SK-N-SH treated with all-trans-retinoic acid at 6 μM for 48 hours (cell line): ENCODE measurements at regions not wholly inside any gene's neighbourhood (a gene's known extent, or its start where the extent isn't known, plus 50 kb on each side); places are given as distances from the start of the nearest gene placed in this dataset.

ENCODE experiments used
- ATAC-seq: fragments of 200-7000 bp; cut with Tn5 transposase; 3 replicates; pipeline ENCODE4 v1.9.1; 2020; ENCODE audit warnings: mild to moderate bottlenecking, moderate library complexity
- ARNTL ChIP-seq: fragments of 450-650 bp; formaldehyde crosslinking; IDR thresholded peaks from 2 replicates; pipeline ENCODE4 v1.5.0; 2020; ENCODE audit warnings: low read depth, mild to moderate bottlenecking, moderate library complexity, borderline replicate concordance
- BACH2 ChIP-seq: fragments of 250-450 bp; sonication (Bioruptor Pico); IDR thresholded peaks from 2 replicates; pipeline ENCODE4 v1.9.0; 2021; ENCODE audit warnings: mild to moderate bottlenecking, borderline replicate concordance
- CREB5 ChIP-seq: fragments of 250-450 bp; sonication (Bioruptor Pico); IDR thresholded peaks from 2 replicates; pipeline ENCODE4 v1.5.1; 2020; ENCODE audit warnings: low read depth, mild to moderate bottlenecking, moderate library complexity
- CSDC2 ChIP-seq: fragments of 250-450 bp; sonication (Bioruptor Pico); IDR thresholded peaks from 2 replicates; pipeline ENCODE4 v1.5.0; 2020; ENCODE audit warnings: mild to moderate bottlenecking, moderate library complexity
- ESRRG ChIP-seq: fragments of 250-450 bp; sonication (Bioruptor Pico); IDR thresholded peaks from 2 replicates; pipeline ENCODE4 v1.6.1; 2021; ENCODE audit warnings: mild to moderate bottlenecking
- GLIS3 ChIP-seq: fragments of 250-450 bp; sonication (Bioruptor Pico); IDR thresholded peaks from 2 replicates; pipeline ENCODE4 v1.5.0; 2020; ENCODE audit warnings: mild to moderate bottlenecking, moderate library complexity
- ISL1 ChIP-seq: fragments of 250-450 bp; sonication (Bioruptor Pico); IDR thresholded peaks from 2 replicates; pipeline ENCODE4 v2.1.2; 2022; ENCODE audit warnings: mild to moderate bottlenecking, moderate library complexity
- OSR1 ChIP-seq: fragments of 250-450 bp; sonication (Bioruptor Pico); IDR thresholded peaks from 2 replicates; pipeline ENCODE4 v1.8.0; 2022; ENCODE audit warnings: moderate library complexity, mild to moderate bottlenecking, inconsistent platforms
- PPARA ChIP-seq: fragments of 250-450 bp; sonication (Bioruptor Pico); IDR thresholded peaks from 2 replicates; pipeline ENCODE4 v1.5.0; 2020; ENCODE audit warnings: mild to moderate bottlenecking, borderline replicate concordance
- RARB ChIP-seq: fragments of 250-450 bp; sonication (Bioruptor Pico); IDR thresholded peaks from 2 replicates; pipeline ENCODE4 v1.8.0; 2021; ENCODE audit warnings: mild to moderate bottlenecking, moderate library complexity
- SNAI2 ChIP-seq: fragments of 250-450 bp; sonication (Bioruptor Pico); IDR thresholded peaks from 2 replicates; pipeline ENCODE4 v1.5.0; 2020; ENCODE audit warnings: mild to moderate bottlenecking, moderate library complexity
- TCF4 ChIP-seq: fragments of 250-450 bp; sonication (Bioruptor Pico); IDR thresholded peaks from 2 replicates; pipeline ENCODE4 v1.8.0; 2021; ENCODE audit warnings: mild to moderate bottlenecking, moderate library complexity, borderline replicate concordance
- TOX ChIP-seq: fragments of 250-450 bp; sonication (Bioruptor Pico); IDR thresholded peaks from 2 replicates; pipeline ENCODE4 v1.8.0; 2021; ENCODE audit warnings: mild to moderate bottlenecking, moderate library complexity, borderline replicate concordance
- ZC3H10 ChIP-seq: fragments of 250-450 bp; sonication (Bioruptor Pico); IDR thresholded peaks from 2 replicates; pipeline ENCODE4 v1.5.1; 2021; ENCODE audit warnings: mild to moderate bottlenecking, moderate library complexity
- ZFP3 ChIP-seq: fragments of 250-450 bp; sonication (Bioruptor Pico); IDR thresholded peaks from 2 replicates; pipeline ENCODE4 v1.5.0; 2020; ENCODE audit warnings: mild to moderate bottlenecking, moderate library complexity
- ZFP30 ChIP-seq: fragments of 450-650 bp; formaldehyde crosslinking; IDR thresholded peaks from 2 replicates; pipeline ENCODE4 v1.5.0; 2022; ENCODE audit warnings: mild to moderate bottlenecking, moderate library complexity
- ZNF565 ChIP-seq: fragments of 450-650 bp; formaldehyde crosslinking; conservative IDR thresholded peaks from 2 replicates; pipeline ENCODE4 v1.5.0; 2020; ENCODE audit warnings: low read depth, mild to moderate bottlenecking, moderate library complexity
- ZNF70 ChIP-seq: fragments of 450-650 bp; formaldehyde crosslinking; IDR thresholded peaks from 2 replicates; pipeline ENCODE4 v1.5.0; 2020; ENCODE audit warnings: mild to moderate bottlenecking, moderate library complexity
- ZNF8 ChIP-seq: fragments of 450-650 bp; formaldehyde crosslinking; IDR thresholded peaks from 2 replicates; pipeline ENCODE4 v1.5.0; 2020; ENCODE audit warnings: mild to moderate bottlenecking, moderate library complexity
- TF ChIP-seq, protein P1 (sequence below): fragments of 250-450 bp; sonication (Bioruptor Pico); IDR thresholded peaks from 2 replicates; pipeline ENCODE4 v1.8.0; 2020; ENCODE audit warnings: mild to moderate bottlenecking, moderate library complexity, borderline replicate concordance
- TF ChIP-seq, protein P2 (sequence below): fragments of 250-450 bp; sonication (Bioruptor Pico); IDR thresholded peaks from 2 replicates; pipeline ENCODE4 v1.8.0; 2021; ENCODE audit warnings: low read depth, mild to moderate bottlenecking, moderate library complexity, borderline replicate concordance
- TF ChIP-seq, protein P3 (sequence below): fragments of 250-450 bp; sonication (Bioruptor Pico); IDR thresholded peaks from 2 replicates; pipeline ENCODE4 v1.5.1; 2021; ENCODE audit warnings: mild to moderate bottlenecking, moderate library complexity

- no peak for ATAC-seq
- TF ChIP-seq RARB (CRISPR knock-in tag): no peak
Measured at GRCh38 chr1:228801068-228801467, 65.8 kb downstream of the RHOU start.

DNA sequence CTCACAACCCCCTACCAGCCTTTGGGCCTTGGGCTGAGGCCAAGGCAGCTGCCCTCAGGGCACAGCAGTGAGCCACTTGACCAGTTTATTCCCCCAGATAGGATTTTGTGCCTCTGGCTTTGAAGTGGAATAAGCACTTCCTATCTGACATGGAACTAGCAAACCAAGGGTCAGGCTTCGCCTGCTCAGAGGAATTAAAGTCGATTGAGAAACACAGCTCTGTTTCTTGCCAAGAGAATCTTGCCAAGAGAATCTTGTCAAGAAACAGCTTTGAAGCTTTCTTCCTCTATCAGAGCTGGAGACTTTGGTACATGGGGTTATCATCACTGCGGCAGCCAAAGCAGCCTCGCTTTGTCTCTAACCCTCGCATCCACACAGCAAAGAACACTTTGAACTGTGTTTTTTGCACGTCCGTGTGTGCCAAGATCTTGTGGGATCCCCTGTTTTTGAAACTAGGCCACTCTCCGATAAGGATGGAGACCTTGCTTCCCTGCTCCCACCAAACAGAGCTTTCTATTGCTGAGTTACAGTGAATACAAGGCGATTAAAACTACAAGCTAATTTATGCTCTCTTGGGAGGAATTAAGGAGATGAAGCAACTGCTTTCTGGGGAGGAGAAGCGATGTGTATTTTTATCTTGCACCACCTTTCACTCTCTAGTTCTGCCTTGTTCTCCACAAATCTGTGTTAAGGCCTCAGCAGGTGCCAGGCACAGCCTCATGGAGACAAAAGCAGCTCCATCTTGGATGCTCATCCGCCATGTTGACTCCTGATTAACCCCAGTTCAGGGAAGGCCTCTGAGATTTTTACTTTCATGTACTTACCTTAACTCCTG, 67.3 kb downstream of the RHOU start:
- no peak for ATAC-seq

DNA sequence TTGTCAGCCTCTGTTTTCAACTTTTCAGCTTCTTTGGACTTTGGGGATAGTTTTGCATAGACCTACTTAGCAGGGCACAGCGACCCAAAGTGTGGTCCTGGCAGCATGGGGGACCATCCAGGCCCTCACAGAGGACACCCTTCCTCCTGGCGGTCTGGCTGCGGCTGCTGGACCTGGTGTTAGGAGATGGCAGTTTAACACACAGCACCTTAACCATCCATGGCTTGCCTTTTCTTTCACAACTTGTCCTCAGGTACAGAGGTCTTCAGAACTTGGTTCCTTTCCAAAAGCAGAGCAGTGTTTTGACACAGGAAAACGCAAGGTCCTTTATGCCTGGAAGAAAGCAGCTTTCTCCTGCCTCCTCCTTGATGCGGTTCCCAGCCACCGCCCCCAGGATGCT, 68.1 kb downstream of the RHOU start:
- no peak for TF ChIP-seq RARB (CRISPR knock-in tag)
- TF ChIP-seq, protein P1, sequence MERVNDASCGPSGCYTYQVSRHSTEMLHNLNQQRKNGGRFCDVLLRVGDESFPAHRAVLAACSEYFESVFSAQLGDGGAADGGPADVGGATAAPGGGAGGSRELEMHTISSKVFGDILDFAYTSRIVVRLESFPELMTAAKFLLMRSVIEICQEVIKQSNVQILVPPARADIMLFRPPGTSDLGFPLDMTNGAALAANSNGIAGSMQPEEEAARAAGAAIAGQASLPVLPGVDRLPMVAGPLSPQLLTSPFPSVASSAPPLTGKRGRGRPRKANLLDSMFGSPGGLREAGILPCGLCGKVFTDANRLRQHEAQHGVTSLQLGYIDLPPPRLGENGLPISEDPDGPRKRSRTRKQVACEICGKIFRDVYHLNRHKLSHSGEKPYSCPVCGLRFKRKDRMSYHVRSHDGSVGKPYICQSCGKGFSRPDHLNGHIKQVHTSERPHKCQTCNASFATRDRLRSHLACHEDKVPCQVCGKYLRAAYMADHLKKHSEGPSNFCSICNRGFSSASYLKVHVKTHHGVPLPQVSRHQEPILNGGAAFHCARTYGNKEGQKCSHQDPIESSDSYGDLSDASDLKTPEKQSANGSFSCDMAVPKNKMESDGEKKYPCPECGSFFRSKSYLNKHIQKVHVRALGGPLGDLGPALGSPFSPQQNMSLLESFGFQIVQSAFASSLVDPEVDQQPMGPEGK (CRISPR knock-in tag): no peak
- TF ChIP-seq, protein P2, sequence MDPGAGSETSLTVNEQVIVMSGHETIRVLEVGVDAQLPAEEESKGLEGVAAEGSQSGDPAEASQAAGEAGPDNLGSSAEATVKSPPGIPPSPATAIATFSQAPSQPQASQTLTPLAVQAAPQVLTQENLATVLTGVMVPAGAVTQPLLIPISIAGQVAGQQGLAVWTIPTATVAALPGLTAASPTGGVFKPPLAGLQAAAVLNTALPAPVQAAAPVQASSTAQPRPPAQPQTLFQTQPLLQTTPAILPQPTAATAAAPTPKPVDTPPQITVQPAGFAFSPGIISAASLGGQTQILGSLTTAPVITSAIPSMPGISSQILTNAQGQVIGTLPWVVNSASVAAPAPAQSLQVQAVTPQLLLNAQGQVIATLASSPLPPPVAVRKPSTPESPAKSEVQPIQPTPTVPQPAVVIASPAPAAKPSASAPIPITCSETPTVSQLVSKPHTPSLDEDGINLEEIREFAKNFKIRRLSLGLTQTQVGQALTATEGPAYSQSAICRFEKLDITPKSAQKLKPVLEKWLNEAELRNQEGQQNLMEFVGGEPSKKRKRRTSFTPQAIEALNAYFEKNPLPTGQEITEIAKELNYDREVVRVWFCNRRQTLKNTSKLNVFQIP: no peak
- no peak for TF ChIP-seq ISL1
- TF ChIP-seq SNAI2 (CRISPR knock-in tag): no peak
- no peak for TF ChIP-seq ZC3H10 (CRISPR knock-in tag)
- TF ChIP-seq CSDC2: no peak
- no peak for TF ChIP-seq ARNTL (CRISPR knock-in tag)
- TF ChIP-seq ZFP3 (CRISPR knock-in tag): no peak
- TF ChIP-seq TOX (CRISPR knock-in tag): no peak
- TF ChIP-seq CREB5: no peak
- TF ChIP-seq TCF4 (CRISPR knock-in tag): no peak
- TF ChIP-seq, protein P3, sequence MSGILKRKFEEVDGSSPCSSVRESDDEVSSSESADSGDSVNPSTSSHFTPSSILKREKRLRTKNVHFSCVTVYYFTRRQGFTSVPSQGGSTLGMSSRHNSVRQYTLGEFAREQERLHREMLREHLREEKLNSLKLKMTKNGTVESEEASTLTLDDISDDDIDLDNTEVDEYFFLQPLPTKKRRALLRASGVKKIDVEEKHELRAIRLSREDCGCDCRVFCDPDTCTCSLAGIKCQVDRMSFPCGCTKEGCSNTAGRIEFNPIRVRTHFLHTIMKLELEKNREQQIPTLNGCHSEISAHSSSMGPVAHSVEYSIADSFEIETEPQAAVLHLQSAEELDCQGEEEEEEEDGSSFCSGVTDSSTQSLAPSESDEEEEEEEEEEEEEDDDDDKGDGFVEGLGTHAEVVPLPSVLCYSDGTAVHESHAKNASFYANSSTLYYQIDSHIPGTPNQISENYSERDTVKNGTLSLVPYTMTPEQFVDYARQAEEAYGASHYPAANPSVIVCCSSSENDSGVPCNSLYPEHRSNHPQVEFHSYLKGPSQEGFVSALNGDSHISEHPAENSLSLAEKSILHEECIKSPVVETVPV (CRISPR knock-in tag): no peak
- TF ChIP-seq, all 23 proteins: peak for 0
- no peak for ATAC-seq

More for the DNA sequence above, 67.3 kb downstream of the RHOU start:
- no peak for TF ChIP-seq ZFP3 (CRISPR knock-in tag)
- TF ChIP-seq CSDC2: no peak
- no peak for TF ChIP-seq CREB5
- TF ChIP-seq OSR1 (CRISPR knock-in tag): no peak
- no peak for TF ChIP-seq ZNF70 (CRISPR knock-in tag)
- no peak for TF ChIP-seq ZFP30 (CRISPR knock-in tag)
- no peak for TF ChIP-seq TCF4 (CRISPR knock-in tag)
- TF ChIP-seq, protein P2: no peak
- TF ChIP-seq ZNF565: no peak
- TF ChIP-seq PPARA (CRISPR knock-in tag): no peak
- TF ChIP-seq ZC3H10 (CRISPR knock-in tag): no peak
- no peak for TF ChIP-seq ESRRG (CRISPR knock-in tag)
- TF ChIP-seq, protein P1 (CRISPR knock-in tag): no peak
- TF ChIP-seq BACH2: no peak
- no peak for TF ChIP-seq ZNF8 (CRISPR knock-in tag)
- no peak for TF ChIP-seq SNAI2 (CRISPR knock-in tag)
- no peak for TF ChIP-seq GLIS3 (CRISPR knock-in tag)
- TF ChIP-seq, all 23 proteins: peak for 0
